Thoracic aorta (tissue), 2 donors: ENCODE measurements at regions not wholly inside any gene's neighbourhood (a gene's known extent, or its start where the extent isn't known, plus 50 kb on each side); places are given as distances from the start of the nearest gene placed in this dataset.
A peak's percentile ranks its signal among the peaks of the same experiment; 100 is the strongest.

Source experiments
- ATAC-seq: fragments of 150-250 bp; one replicate; pipeline ENCODE4 v1.8.0; 2017; ENCODE audit warnings: low read depth; ENCODE audit not compliant: insufficient number of reproducible peaks, low FRiP score
- DNase-seq: peaks from one replicate; pipeline ENCODE4 v3.0.0-alpha.2; 2020; ENCODE audit warnings: low spot score
- H3K27ac ChIP-seq, 2 donors: fragments of 200-600 bp; sonication (generic); 1 replicate in 1 of 2; 2 replicates in 1 of 2; pipeline ENCODE4 v1.5.1; 2016; ENCODE audit warnings: mild to moderate bottlenecking in 2 of 2, moderate library complexity in 2 of 2
- H3K27me3 ChIP-seq: fragments of 200-600 bp; sonication (generic); replicated peaks from 2 replicates; pipeline ENCODE4 v1.6.0; 2016; ENCODE audit warnings: mild to moderate bottlenecking; ENCODE audit not compliant: insufficient read depth
- H3K36me3 ChIP-seq: fragments of 200-600 bp; sonication (generic); one replicate; pipeline ENCODE4 v1.5.1; 2016
- H3K4me1 ChIP-seq, 2 donors: fragments of 200-600 bp; sonication (generic); 1 replicate in 1 of 2; 2 replicates in 1 of 2; pipeline versions ENCODE4 v1.5.1 to v1.6.0; 2016; ENCODE audit warnings: low read depth in 2 of 2, mild to moderate bottlenecking in 1 of 2; ENCODE audit not compliant: control insufficient read depth in 1 of 2
- H3K4me3 ChIP-seq: fragments of 200-600 bp; sonication (generic); 2 replicates; pipeline ENCODE4 v1.5.1; 2016; ENCODE audit warnings: mild to moderate bottlenecking
- H3K9me3 ChIP-seq: fragments of 200-600 bp; sonication (generic); 2 replicates; pipeline ENCODE4 v1.5.1; 2016
- TF ChIP-seq, protein P1 (sequence below): fragments of 200-600 bp; sonication (generic); IDR thresholded peaks from one replicate; pipeline ENCODE4 v1.5.1; 2019; ENCODE audit warnings: antibody characterized with exemption

GRCh38 chr15:29540479-29540878 lies 270.9 kb upstream of the NSMCE3 start:
- ATAC-seq = no peak
- Histone ChIP-seq H3K4me1 (no peaks in the 10 kb centered on the region), H3K36me3 (no peaks in the 10 kb centered on the region), H3K27me3 (no peaks in the 10 kb centered on the region), H3K4me3 (no peak overlapping the region), H3K27ac (no peak overlapping the region), H3K9me3 (no peaks in the 10 kb centered on the region)
- no peak for DNase-seq
- TF ChIP-seq, protein P1, sequence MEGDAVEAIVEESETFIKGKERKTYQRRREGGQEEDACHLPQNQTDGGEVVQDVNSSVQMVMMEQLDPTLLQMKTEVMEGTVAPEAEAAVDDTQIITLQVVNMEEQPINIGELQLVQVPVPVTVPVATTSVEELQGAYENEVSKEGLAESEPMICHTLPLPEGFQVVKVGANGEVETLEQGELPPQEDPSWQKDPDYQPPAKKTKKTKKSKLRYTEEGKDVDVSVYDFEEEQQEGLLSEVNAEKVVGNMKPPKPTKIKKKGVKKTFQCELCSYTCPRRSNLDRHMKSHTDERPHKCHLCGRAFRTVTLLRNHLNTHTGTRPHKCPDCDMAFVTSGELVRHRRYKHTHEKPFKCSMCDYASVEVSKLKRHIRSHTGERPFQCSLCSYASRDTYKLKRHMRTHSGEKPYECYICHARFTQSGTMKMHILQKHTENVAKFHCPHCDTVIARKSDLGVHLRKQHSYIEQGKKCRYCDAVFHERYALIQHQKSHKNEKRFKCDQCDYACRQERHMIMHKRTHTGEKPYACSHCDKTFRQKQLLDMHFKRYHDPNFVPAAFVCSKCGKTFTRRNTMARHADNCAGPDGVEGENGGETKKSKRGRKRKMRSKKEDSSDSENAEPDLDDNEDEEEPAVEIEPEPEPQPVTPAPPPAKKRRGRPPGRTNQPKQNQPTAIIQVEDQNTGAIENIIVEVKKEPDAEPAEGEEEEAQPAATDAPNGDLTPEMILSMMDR = no peak

- ATAC-seq = no peak
Measured at GRCh38 chr15:29539736-29540135, 270.1 kb upstream of the NSMCE3 start.

DNA sequence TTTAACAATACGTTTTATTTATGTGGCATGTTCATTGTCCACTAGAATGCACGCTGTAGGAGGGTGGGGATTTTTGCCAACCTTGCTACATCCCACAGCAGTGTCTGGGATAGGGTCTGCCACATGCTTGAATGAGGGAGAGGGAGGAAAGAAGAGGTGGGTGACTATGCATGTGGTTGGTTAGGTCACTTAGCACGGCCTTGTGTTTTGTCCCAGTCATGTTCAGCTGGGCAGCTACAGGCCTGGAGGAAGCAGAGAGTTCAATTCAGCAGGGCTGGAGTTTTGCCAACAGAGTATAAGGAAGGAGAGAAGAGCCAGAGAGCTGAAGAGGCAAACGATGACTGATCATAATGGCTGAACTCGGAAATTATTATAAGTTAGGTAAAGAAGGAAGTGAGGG lies 268.4 kb upstream of the NSMCE3 start:
- ATAC-seq = no peak
- no peak overlapping the region for H3K27ac ChIP-seq

More at GRCh38 chr15:29539736-29540135, 270.1 kb upstream of the NSMCE3 start:
- H3K9me3 ChIP-seq = no peaks in the 10 kb centered on the region
- TF ChIP-seq, protein P1 = no peak
- no peak overlapping the region for H3K4me3 ChIP-seq
- no peaks in the 10 kb centered on the region for H3K36me3 ChIP-seq
- no peaks in the 10 kb centered on the region for H3K27me3 ChIP-seq
- peaks cover 0 to 1% of the 10 kb centered on the region in 2 donors for H3K4me1 ChIP-seq
- no peak overlapping the region for H3K27ac ChIP-seq
- no peak for DNase-seq

GRCh38 chr15:29535952-29536351 lies 266.3 kb upstream of the NSMCE3 start:
- no peaks in the 10 kb centered on the region for H3K27me3 ChIP-seq
- ATAC-seq (no peak), DNase-seq (no peak)
- no peaks in the 10 kb centered on the region for H3K9me3 ChIP-seq
- H3K27ac ChIP-seq = no peak overlapping the region
- no peaks in the 10 kb centered on the region for H3K36me3 ChIP-seq
- peaks cover 0 to 15% of the 10 kb centered on the region in 2 donors for H3K4me1 ChIP-seq
- TF ChIP-seq, protein P1 = no peak
- no peak overlapping the region for H3K4me3 ChIP-seq

More for the DNA sequence above, 268.4 kb upstream of the NSMCE3 start:
- Histone ChIP-seq H3K36me3 (no peaks in the 10 kb centered on the region), H3K4me3 (no peak overlapping the region), H3K27me3 (no peaks in the 10 kb centered on the region), H3K9me3 (no peaks in the 10 kb centered on the region), H3K4me1 (peaks cover 0 to 15% of the 10 kb centered on the region in 2 donors)
- TF ChIP-seq, protein P1 = no peak
- no peak for DNase-seq

GRCh38 chr15:29534378-29534777 lies 264.8 kb upstream of the NSMCE3 start:
- no peaks in the 10 kb centered on the region for H3K36me3 ChIP-seq
- TF ChIP-seq, protein P1 = no peak
- no peaks in the 10 kb centered on the region for H3K27me3 ChIP-seq
- no peak for ATAC-seq
- H3K27ac ChIP-seq = peak overlapping the region in 1 of 2 donors; percentile 54
- no peak for DNase-seq
- H3K9me3 ChIP-seq = no peaks in the 10 kb centered on the region
- H3K4me1 ChIP-seq = peaks cover 0 to 15% of the 10 kb centered on the region in 2 donors
- no peak overlapping the region for H3K4me3 ChIP-seq
